HEK293 (cell line): ENCODE measurements at regions not wholly inside any gene's neighbourhood (a gene's known extent, or its start where the extent isn't known, plus 50 kb on each side); places are given as distances from the start of the nearest gene placed in this dataset.

Experiments
- CTCF ChIA-PET: fragments of 350-600 bp; formaldehyde crosslinking; extraction: SDS; loops from one replicate; lab custom pipeline; 2021; ENCODE audit warnings: antibody characterized with exemption; lab: Yijun Ruan, JAX
- POLR2A ChIA-PET: fragments of 300-600 bp; formaldehyde crosslinking; extraction: SDS; loops from one replicate; lab custom pipeline; 2020; ENCODE audit warnings: antibody characterized with exemption, inconsistent platforms; lab: Yijun Ruan, JAX
- H3K27ac ChIP-seq: fragments of 200-500 bp; sonication (Bioruptor generic); 2 replicates; pipeline ENCODE4 v1.5.1; 2014; ENCODE audit warnings: low read depth, low read length, control low read depth, inconsistent platforms; ENCODE audit errors: extremely low read depth
- H3K36me3 ChIP-seq, 2 experiments: fragments of 200-500 bp in 1 of 2; sonication (Bioruptor generic) in 1 of 2; 1 replicate in 1 of 2; 2 replicates in 1 of 2; pipeline ENCODE4 v1.5.1; 2014 to 2017; ENCODE audit warnings: inconsistent platforms in 2 of 2, low read length in 2 of 2; ENCODE audit not compliant: control insufficient read depth in 2 of 2, insufficient read depth in 1 of 2
- H3K4me1 ChIP-seq: fragments of 200-500 bp; sonication (Bioruptor generic); 2 replicates; pipeline ENCODE4 v1.5.1; 2014; ENCODE audit warnings: mild to moderate bottlenecking, low read length, inconsistent platforms; ENCODE audit not compliant: control insufficient read depth, insufficient read depth
- H3K4me3 ChIP-seq: 2 replicates; pipeline ENCODE4 v1.5.1; 2011; ENCODE audit warnings: low read depth, mild to moderate bottlenecking, control low read depth, low read length, moderate library complexity
- H3K9me3 ChIP-seq: fragments of 200-500 bp; sonication (Bioruptor generic); 2 replicates; pipeline ENCODE4 v1.5.1; 2014; ENCODE audit warnings: low read depth, low read length, inconsistent platforms; ENCODE audit not compliant: control insufficient read depth, insufficient read depth
- BCL11B ChIP-seq: fragments of 450-650 bp; formaldehyde crosslinking; IDR thresholded peaks from 2 replicates; pipeline ENCODE4 v1.5.1; 2016; ENCODE audit warnings: low read depth, missing biosample characterization, missing genetic modification characterization
- FEZF1 ChIP-seq: fragments of 450-650 bp; formaldehyde crosslinking; IDR thresholded peaks from 2 replicates; pipeline ENCODE4 v1.5.1; 2016; ENCODE audit warnings: missing biosample characterization, missing genetic modification characterization
- HOXA7 ChIP-seq: sonication (generic); formaldehyde crosslinking; IDR thresholded peaks from 2 replicates; pipeline ENCODE4 v1.8.1; 2022; ENCODE audit warnings: missing genetic modification reagents, borderline replicate concordance
- KLF16 ChIP-seq: fragments of 450-650 bp; formaldehyde crosslinking; IDR thresholded peaks from 2 replicates; pipeline ENCODE4 v1.5.1; 2017; ENCODE audit warnings: missing biosample characterization, missing genetic modification characterization
- MEIS1 ChIP-seq: sonication (generic); formaldehyde crosslinking; IDR thresholded peaks from 2 replicates; pipeline ENCODE4 v1.8.1; 2022; ENCODE audit warnings: missing genetic modification reagents, mild to moderate bottlenecking, borderline replicate concordance
- MYNN ChIP-seq: fragments of 450-650 bp; formaldehyde crosslinking; IDR thresholded peaks from 2 replicates; pipeline ENCODE4 v1.5.1; 2016; ENCODE audit warnings: missing biosample characterization, missing genetic modification characterization, borderline replicate concordance
- REPIN1 ChIP-seq: fragments of 450-650 bp; formaldehyde crosslinking; IDR thresholded peaks from 2 replicates; pipeline ENCODE4 v1.5.1; 2017; ENCODE audit warnings: missing biosample characterization, missing genetic modification characterization, low read depth
- SALL2 ChIP-seq: fragments of 450-650 bp; formaldehyde crosslinking; IDR thresholded peaks from 2 replicates; pipeline ENCODE4 v1.5.0; 2017; ENCODE audit warnings: missing biosample characterization, mild to moderate bottlenecking, missing genetic modification characterization, borderline replicate concordance
- SCRT2 ChIP-seq: fragments of 450-650 bp; formaldehyde crosslinking; IDR thresholded peaks from 2 replicates; pipeline ENCODE4 v1.5.1; 2016; ENCODE audit warnings: missing biosample characterization, missing genetic modification characterization
- ZEB2 ChIP-seq: fragments of 450-650 bp; formaldehyde crosslinking; IDR thresholded peaks from 2 replicates; pipeline ENCODE4 v1.5.1; 2016; ENCODE audit warnings: missing biosample characterization, missing genetic modification characterization
- ZNF138 ChIP-seq: fragments of 450-650 bp; formaldehyde crosslinking; IDR thresholded peaks from 2 replicates; pipeline ENCODE4 v1.5.1; 2016; ENCODE audit warnings: missing biosample characterization, missing genetic modification characterization, borderline replicate concordance
- ZNF146 ChIP-seq: fragments of 450-650 bp; formaldehyde crosslinking; IDR thresholded peaks from 2 replicates; pipeline ENCODE4 v1.5.1; 2016; ENCODE audit warnings: missing biosample characterization, missing genetic modification characterization
- ZNF169 ChIP-seq: fragments of 450-650 bp; formaldehyde crosslinking; IDR thresholded peaks from 2 replicates; pipeline ENCODE4 v1.5.1; 2016; ENCODE audit warnings: missing biosample characterization, missing genetic modification characterization
- ZNF302 ChIP-seq: fragments of 450-650 bp; formaldehyde crosslinking; IDR thresholded peaks from 2 replicates; pipeline ENCODE4 v1.5.1; 2016; ENCODE audit warnings: missing biosample characterization, missing genetic modification characterization, low read depth
- ZNF311 ChIP-seq: fragments of 450-650 bp; formaldehyde crosslinking; IDR thresholded peaks from 2 replicates; pipeline ENCODE4 v1.5.1; 2017; ENCODE audit warnings: missing biosample characterization, missing genetic modification characterization, borderline replicate concordance
- ZNF341 ChIP-seq: fragments of 450-650 bp; formaldehyde crosslinking; IDR thresholded peaks from 2 replicates; pipeline ENCODE4; 2016; ENCODE audit warnings: low read depth, missing biosample characterization, missing genetic modification characterization
- ZNF501 ChIP-seq: fragments of 450-650 bp; formaldehyde crosslinking; IDR thresholded peaks from 2 replicates; pipeline ENCODE4 v1.5.1; 2016; ENCODE audit warnings: missing biosample characterization, missing genetic modification characterization
- ZNF629 ChIP-seq: fragments of 450-650 bp; formaldehyde crosslinking; IDR thresholded peaks from 2 replicates; pipeline ENCODE4 v1.5.1; 2017; ENCODE audit warnings: missing biosample characterization, missing genetic modification characterization
- ZNF843 ChIP-seq: fragments of 450-650 bp; formaldehyde crosslinking; IDR thresholded peaks from 2 replicates; pipeline ENCODE4 v1.5.1; 2016; ENCODE audit warnings: missing biosample characterization, missing genetic modification characterization
- TF ChIP-seq, protein P1 (sequence below): fragments of 450-650 bp; formaldehyde crosslinking; IDR thresholded peaks from 2 replicates; pipeline ENCODE4 v1.5.1; 2016; ENCODE audit warnings: missing biosample characterization, missing genetic modification characterization
- TF ChIP-seq, protein P2 (sequence below): fragments of 450-650 bp; formaldehyde crosslinking; IDR thresholded peaks from 2 replicates; pipeline ENCODE4 v1.5.1; 2017; ENCODE audit warnings: missing biosample characterization, missing genetic modification characterization
- TF ChIP-seq, protein P3 (sequence below): fragments of 450-650 bp; formaldehyde crosslinking; IDR thresholded peaks from 2 replicates; pipeline ENCODE4 v1.5.1; 2016; ENCODE audit warnings: missing biosample characterization, missing genetic modification characterization
- TF ChIP-seq, protein P4 (sequence below): fragments of 450-650 bp; formaldehyde crosslinking; IDR thresholded peaks from 2 replicates; pipeline ENCODE4 v1.5.1; 2017; ENCODE audit warnings: missing biosample characterization, mild to moderate bottlenecking, missing genetic modification characterization, moderate library complexity

DNA sequence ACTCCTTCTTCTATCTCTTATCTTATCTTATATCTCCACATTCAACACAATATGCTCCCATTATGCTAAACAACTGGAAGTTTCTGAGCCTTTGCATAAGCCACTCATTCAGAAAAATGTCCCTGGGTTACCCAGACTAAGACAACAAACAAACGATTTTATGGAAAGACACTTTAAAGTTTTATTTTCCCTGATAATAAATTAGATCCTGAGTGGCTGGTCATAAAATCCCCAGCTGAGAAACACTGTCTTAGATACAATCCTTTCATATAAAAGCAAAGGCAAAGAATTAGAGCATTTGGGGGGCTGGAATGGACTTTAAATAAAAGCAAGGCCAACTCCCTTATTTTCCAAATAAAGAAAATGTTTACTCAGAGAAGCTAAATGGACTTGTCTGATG, 322.3 kb downstream of the GBE1 start:
- no peak overlapping the region for H3K4me3 ChIP-seq
- no peaks in the 10 kb centered on the region for H3K36me3 ChIP-seq
- H3K27ac ChIP-seq: no peak overlapping the region
- POLR2A ChIA-PET: no interaction called here
- CTCF ChIA-PET: no interaction called here
- TF ChIP-seq, protein P1, sequence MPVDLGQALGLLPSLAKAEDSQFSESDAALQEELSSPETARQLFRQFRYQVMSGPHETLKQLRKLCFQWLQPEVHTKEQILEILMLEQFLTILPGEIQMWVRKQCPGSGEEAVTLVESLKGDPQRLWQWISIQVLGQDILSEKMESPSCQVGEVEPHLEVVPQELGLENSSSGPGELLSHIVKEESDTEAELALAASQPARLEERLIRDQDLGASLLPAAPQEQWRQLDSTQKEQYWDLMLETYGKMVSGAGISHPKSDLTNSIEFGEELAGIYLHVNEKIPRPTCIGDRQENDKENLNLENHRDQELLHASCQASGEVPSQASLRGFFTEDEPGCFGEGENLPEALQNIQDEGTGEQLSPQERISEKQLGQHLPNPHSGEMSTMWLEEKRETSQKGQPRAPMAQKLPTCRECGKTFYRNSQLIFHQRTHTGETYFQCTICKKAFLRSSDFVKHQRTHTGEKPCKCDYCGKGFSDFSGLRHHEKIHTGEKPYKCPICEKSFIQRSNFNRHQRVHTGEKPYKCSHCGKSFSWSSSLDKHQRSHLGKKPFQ (tag by site-specific recombination): no peak
- peak; percentile 45; the same call in 1 of the 2 replicates for TF ChIP-seq ZNF843 (tag by site-specific recombination)
- no peak for TF ChIP-seq ZNF341 (tag by site-specific recombination)
- TF ChIP-seq MEIS1 (CRISPR knock-in tag): no peak
- TF ChIP-seq FEZF1 (tag by site-specific recombination): peak; percentile 33; the same call in 1 of the 2 replicates
- TF ChIP-seq, protein P2, sequence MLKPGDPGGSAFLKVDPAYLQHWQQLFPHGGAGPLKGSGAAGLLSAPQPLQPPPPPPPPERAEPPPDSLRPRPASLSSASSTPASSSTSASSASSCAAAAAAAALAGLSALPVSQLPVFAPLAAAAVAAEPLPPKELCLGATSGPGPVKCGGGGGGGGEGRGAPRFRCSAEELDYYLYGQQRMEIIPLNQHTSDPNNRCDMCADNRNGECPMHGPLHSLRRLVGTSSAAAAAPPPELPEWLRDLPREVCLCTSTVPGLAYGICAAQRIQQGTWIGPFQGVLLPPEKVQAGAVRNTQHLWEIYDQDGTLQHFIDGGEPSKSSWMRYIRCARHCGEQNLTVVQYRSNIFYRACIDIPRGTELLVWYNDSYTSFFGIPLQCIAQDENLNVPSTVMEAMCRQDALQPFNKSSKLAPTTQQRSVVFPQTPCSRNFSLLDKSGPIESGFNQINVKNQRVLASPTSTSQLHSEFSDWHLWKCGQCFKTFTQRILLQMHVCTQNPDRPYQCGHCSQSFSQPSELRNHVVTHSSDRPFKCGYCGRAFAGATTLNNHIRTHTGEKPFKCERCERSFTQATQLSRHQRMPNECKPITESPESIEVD (tag by site-specific recombination): peak; percentile 43; the same call in 1 of the 2 replicates
- no peak for TF ChIP-seq REPIN1
- no peak for TF ChIP-seq KLF16 (tag by site-specific recombination)
- TF ChIP-seq ZNF629: no peak
- TF ChIP-seq MYNN (tag by site-specific recombination): no peak
- TF ChIP-seq ZNF501 (tag by site-specific recombination): no peak
- TF ChIP-seq BCL11B (tag by site-specific recombination): no peak
- TF ChIP-seq ZNF138 (tag by site-specific recombination): no peak
- TF ChIP-seq, protein P3, sequence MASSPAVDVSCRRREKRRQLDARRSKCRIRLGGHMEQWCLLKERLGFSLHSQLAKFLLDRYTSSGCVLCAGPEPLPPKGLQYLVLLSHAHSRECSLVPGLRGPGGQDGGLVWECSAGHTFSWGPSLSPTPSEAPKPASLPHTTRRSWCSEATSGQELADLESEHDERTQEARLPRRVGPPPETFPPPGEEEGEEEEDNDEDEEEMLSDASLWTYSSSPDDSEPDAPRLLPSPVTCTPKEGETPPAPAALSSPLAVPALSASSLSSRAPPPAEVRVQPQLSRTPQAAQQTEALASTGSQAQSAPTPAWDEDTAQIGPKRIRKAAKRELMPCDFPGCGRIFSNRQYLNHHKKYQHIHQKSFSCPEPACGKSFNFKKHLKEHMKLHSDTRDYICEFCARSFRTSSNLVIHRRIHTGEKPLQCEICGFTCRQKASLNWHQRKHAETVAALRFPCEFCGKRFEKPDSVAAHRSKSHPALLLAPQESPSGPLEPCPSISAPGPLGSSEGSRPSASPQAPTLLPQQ (tag by site-specific recombination): no peak
- TF ChIP-seq ZEB2 (tag by site-specific recombination): no peak
- TF ChIP-seq, all 188 proteins: peak for 3
- H3K4me1 ChIP-seq: no peaks in the 10 kb centered on the region
- no peaks in the 10 kb centered on the region for H3K9me3 ChIP-seq

DNA sequence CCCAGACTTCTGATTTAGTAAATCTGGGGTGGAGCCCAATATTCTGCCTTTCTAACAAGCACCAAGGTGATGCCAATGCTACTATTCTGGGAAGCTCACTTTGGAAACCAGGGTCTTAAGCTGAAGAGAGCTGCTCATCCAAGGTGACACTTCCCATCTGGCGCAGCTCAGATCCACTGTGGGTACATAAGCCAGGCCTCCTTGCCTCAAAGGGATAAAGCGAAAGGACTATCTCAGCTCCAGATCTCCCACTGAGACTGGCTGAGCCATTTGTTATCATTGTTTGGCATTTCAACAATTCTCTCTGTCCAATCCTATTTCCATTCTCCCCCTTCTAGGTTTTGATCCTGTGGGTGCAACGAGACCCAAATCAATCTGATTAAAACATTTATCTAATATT, 323.8 kb downstream of the GBE1 start:
- Histone ChIP-seq H3K27ac (no peak overlapping the region), H3K9me3 (no peaks in the 10 kb centered on the region), H3K4me3 (no peak overlapping the region), H3K36me3 (no peaks in the 10 kb centered on the region), H3K4me1 (no peaks in the 10 kb centered on the region)
- TF ChIP-seq HOXA7 (CRISPR knock-in tag) (no peak), ZNF311 (tag by site-specific recombination) (no peak), SALL2 (tag by site-specific recombination) (no peak), ZNF146 (tag by site-specific recombination) (no peak), MYNN (tag by site-specific recombination) (no peak), SCRT2 (tag by site-specific recombination) (no peak), ZNF169 (tag by site-specific recombination) (no peak), ZNF302 (tag by site-specific recombination) (no peak)
- TF ChIP-seq, protein P4, sequence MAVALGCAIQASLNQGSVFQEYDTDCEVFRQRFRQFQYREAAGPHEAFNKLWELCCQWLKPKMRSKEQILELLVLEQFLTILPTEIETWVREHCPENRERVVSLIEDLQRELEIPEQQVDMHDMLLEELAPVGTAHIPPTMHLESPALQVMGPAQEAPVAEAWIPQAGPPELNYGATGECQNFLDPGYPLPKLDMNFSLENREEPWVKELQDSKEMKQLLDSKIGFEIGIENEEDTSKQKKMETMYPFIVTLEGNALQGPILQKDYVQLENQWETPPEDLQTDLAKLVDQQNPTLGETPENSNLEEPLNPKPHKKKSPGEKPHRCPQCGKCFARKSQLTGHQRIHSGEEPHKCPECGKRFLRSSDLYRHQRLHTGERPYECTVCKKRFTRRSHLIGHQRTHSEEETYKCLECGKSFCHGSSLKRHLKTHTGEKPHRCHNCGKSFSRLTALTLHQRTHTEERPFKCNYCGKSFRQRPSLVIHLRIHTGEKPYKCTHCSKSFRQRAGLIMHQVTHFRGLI: no peak
- ChIA-PET POLR2A (no interaction called here), CTCF (interaction anchor here (1.3 kb wide), 1 partner anchor 19 kb away, joined by 5 read pairs; no protein-coding TSS in a partner anchor)
